ENCODE measurements at regions not wholly inside any gene's neighbourhood (a gene's known extent, or its start where the extent isn't known, plus 50 kb on each side); places are given as distances from the start of the nearest gene placed in this dataset.

GRCh38 chr20:51917886-51918535 lies 115.7 kb upstream of the SALL4 start:
- DNase-seq, result no peak

GRCh38 chr20:51916244-51916643 lies 113.9 kb upstream of the SALL4 start:
- DNase-seq, result no peak

DNA sequence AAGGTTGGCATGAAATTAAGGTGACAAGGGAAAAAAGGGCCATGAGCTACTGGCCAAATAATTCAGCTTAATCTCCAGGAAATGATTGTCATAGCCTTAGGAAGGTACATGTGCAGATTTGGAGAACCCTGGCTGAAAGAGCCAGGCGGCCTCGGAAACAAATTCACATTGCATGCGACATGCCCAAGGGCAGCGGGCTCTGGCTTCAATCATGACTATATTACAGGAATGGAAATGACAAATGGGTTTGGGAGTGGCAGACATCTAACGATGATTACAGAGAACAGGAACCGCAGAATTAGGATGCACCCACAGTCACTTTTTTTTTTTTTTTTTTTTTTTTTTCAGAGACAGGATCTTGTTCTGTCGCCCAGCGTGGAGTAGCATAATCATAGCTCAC lies 112.4 kb upstream of the SALL4 start:
- DNase-seq, result no peak

DNA sequence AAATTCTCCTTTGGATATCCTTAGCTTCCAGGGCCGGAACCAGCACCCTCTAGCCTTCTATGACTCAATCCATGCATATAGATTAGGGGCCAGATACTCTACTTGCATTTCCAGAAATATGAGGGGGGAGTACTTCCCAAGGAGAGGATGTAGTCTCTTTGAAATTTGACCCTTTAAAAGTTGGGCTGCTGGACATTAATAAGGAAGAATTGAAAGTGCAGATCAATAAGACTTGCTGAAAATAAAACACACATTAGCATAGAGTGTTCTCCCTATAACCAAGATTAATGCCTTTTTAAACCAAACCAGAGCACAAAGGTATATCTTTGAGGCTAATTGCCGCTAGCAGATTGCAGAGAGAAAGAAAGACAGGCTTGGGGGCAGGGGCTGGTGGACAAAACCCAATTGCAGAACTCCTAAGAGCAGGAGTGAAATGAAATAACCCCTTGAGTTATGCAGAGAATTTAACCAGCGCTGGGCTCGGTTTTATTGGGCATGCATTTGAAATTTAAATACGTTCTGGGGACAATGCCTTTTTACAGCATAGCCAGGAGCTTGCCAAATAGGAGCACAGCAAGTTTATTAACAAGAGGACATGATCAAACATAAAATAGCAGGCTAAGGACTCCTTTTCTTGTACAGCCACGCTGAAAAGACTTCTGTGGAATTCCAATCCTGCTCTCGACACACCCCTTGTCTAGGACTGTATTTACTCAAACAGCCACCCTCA lies 108.2 kb upstream of the SALL4 start:
- DNase-seq, result no peak

GRCh38 chr20:51906679-51907078 lies 104.4 kb upstream of the SALL4 start:
- no peak for DNase-seq

DNA sequence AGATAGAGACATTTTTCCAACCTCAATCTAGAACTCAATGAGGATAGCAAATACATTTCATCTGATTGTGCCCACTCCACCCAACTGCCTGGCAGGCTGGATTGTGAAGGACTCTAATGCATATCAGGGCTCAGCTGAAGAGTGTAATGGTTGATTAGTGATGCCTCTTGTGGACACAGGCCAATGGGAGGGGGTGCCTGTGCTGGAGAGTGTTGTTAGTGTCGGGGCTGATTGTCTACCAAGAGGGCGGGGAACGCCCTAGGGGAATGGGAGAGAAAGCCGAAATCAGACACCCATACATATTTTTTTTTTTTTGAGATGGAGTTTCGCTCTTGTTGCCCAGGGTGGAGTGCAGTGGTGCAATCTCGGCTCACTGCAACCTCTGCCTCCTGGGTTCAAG lies 103.7 kb upstream of the SALL4 start:
- no peak for DNase-seq

- no peak for DNase-seq
Observed at GRCh38 chr20:51902933-51903332, 100.6 kb upstream of the SALL4 start.

DNA sequence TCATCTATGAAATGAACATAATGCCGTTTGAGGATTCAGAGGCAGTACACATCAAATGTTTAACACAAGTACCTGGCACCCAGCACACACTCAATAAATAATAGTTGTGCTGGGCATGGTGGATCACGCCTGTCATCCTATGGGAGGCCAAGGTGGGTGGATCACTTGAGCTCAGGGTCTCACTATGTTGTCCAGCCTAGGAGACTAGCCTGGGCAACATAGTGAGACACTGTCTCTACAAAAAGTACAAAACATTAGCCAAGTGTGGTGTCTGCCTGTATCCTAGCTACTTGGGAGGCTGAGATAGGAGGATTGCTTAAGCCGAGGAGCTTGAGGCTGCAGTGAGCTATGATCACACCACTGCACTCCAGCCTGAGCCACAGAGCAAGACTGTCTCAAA lies 98.1 kb upstream of the SALL4 start:
- no peak for DNase-seq

- DNase-seq, result no peak
Observed at GRCh38 chr20:51899674-51900073, 97.4 kb upstream of the SALL4 start.

DNA sequence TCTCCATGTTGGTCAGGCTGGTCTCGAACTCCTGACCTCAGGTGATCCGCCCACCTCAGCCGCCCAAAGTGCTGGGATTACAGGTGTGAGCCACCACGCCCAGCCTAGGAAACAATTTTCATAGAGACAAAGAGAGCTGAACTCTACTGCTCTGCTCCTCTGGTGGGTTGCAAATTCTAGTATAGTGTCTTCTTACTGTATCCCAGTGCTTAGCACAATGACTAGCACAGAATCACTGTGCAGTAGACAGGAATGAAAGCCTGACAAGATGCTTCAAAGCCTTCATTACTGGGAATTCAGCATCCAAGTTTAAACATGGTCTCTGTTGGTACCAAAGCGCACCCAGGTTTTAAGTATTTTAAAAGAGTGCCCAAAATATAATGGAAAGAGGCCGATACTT lies 96.5 kb upstream of the SALL4 start:
- DNase-seq, result no peak

- no peak for DNase-seq
Observed at GRCh38 chr20:51894619-51895018, 92.3 kb upstream of the SALL4 start.

DNA sequence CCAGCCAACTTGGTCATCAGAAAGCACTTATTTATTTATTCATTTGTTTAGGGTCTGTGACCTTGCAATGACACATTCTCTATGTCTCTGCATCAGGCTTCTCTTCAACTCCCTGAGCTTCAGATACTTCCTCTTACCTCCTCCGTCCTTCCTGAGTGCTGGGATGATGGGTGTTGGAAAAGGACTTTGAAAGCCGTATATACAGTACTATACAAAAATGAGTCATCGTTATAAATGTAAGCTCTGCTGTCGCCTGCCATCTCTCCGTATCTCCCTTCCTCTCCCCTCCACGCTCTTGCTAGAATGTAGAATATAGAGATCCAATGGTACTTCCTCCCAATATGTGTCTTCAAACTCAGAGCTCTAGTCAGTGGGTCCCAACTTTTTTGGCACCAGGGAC lies 91.9 kb upstream of the SALL4 start:
- no peak for DNase-seq

GRCh38 chr20:51893723-51894122 lies 91.4 kb upstream of the SALL4 start:
- DNase-seq, result no peak

GRCh38 chr20:51890003-51890402 lies 87.7 kb upstream of the SALL4 start:
- DNase-seq, result no peak

DNA sequence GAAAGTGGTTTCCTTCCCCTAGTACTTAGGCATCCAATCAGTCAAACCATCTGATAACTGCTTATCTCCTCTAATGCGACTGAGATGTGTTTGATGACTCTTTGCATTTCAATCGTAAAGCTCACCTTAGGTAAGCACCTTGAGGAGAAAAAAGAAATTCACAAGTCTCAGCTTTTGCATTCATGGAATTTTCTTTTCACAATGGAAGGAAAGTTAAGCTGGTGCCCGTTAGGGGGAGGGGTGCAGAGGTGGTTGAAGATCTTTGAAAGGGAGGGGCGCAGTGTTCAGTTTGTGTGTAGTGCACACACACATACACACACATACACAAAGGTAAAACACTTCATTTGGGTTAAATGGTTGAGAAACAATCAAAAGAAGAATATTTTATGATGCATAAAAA lies 87.1 kb upstream of the SALL4 start:
- DNase-seq, result no peak

DNA sequence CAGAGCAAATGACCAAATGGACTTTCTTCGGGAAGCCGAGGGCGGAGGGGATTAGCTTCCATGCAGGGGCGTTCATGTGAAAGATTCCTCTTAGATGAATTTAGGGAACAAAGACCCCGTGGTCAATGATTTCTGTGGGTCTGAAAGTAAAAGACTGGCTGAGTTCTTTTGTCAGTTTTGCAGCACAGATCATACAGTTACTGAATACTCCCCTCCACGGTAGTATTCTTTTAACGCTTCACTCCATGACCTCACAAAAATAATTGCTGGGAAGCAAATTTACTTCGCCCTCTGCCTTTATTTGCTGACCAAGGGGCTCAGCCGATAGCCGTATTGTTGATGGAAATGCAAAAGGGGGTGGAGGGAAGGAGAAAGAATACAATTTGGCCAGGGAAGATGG lies 86.0 kb upstream of the SALL4 start:
- no peak for DNase-seq

GRCh38 chr20:51886891-51887608 lies 84.7 kb upstream of the SALL4 start:
- DNase-seq, result no peak

- no peak for DNase-seq
Observed at GRCh38 chr20:51886341-51886740, 84.0 kb upstream of the SALL4 start.

DNA sequence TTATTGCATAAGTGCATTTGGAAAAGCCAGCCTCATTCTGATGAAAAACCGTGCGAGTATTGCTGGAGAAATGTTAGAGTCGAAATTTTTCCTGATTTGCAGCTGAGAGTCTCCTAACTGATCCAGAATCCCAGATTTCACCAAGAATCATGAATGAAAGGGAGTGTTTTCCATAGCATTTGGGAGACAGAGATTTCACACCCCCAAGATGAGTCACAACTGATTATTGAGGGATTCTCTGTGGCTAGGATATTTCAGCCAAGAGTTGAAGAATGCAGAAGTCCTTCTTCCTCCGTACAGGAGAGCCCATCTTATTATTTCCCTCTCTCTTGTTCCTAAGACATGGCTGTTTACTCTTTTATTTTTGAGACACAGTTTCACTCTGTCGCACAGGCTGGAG lies 82.2 kb upstream of the SALL4 start:
- DNase-seq, result no peak

GRCh38 chr20:51880188-51880587 lies 77.9 kb upstream of the SALL4 start:
- no peak for DNase-seq

DNA sequence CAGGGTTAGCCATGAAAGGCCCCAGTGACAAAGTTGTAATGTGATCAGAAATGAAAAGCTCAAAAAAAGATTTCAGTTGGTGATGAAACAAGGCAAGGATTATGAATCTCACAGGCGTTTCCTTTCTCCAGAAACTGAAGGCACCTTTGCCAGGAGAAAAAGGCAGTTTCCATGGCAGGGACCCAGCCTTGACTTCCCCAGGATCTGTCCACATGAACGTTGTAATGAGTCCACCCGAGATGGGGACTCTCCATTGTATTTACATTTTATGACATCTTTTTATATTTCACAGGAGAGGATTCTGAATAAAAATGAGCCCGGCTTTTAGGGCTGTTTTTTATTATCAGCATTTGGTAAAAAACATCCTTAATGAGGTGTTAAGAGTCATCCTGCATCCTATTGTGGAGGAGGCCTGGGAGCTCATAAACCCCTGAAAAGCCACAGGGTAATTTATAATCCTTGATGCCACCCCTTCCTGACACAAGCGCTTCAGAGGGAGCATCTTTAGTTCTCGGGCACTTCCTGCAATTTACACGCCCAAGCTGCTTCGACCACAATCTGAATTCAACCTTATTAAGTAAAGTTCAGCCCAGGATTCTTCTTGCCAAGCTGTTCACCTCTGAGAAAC lies 74.1 kb upstream of the SALL4 start:
- no peak for DNase-seq

- no peak for DNase-seq
Observed at GRCh38 chr20:51873652-51874051, 71.3 kb upstream of the SALL4 start.

DNA sequence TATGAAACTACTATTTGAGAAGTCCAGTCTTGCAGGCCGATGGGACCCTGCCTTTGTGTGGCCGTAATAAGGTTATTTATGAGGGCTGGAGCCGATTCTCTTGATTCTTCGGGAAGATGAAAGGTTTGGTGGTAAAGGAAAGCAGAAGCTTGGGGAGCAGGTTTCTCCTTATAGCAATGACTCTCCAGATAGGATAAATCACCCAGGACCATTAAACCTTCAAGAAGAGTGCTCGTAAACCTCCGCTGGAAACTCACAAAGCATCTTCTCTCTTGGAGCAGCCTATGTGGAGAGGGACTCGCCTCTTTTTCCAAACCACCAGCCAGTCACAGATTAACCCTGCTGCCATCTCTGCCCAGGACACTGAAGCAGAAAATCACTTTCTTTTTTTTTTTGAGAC lies 69.6 kb upstream of the SALL4 start:
- DNase-seq, result no peak

DNA sequence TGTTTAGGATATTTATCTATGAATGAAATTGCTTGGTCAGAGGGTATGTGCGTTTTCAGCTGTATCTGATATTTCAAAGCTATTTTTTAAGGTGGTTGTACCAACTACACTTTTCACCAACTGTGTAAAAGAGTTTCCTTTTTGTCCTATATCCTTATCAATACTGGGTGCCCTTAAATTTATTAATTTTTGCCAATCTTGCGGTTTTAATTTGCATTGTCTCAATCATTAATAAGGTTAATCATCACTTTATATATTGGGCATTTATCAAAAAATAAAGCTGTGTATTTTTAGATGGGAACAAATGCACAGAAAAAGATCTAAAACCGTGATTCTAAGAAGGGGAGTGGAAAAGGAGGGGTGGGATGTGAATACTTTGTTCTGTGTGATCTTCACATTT lies 66.7 kb upstream of the SALL4 start:
- no peak for DNase-seq

Data from NCI-H1092 treated with DMSO at 0.1 percent for 48 hours (cell line).